GM12878 (cell line): ENCODE measurements at regions not wholly inside any gene's neighbourhood (a gene's known extent, or its start where the extent isn't known, plus 50 kb on each side); places are given as distances from the start of the nearest gene placed in this dataset.

Experiments
- ATAC-seq: fragments of 200-7000 bp; cut with Tn5 transposase; 3 replicates; pipeline ENCODE4 v1.9.1; 2020; ENCODE audit warnings: mild to moderate bottlenecking, moderate library complexity
- BruUV-seq: library from RNA; stranded (reverse); fragments of 400-500 nt; replicated peaks from 2 replicates; lab custom pipeline; 2021; lab: Mats Ljungman, UMichigan
- CTCF ChIA-PET: fragments of 300-600 bp; sonication (Branson Sonifier 250); formaldehyde crosslinking; extraction: SDS; loops from one replicate; lab custom pipeline; 2021; ENCODE audit warnings: inconsistent platforms; lab: Yijun Ruan, JAX
- POLR2A ChIA-PET: fragments of 350-600 bp; formaldehyde crosslinking; extraction: SDS; loops from one replicate; lab custom pipeline; 2021; ENCODE audit warnings: inconsistent platforms; lab: Charles Lee
- RAD21 ChIA-PET: fragments of 300-600 bp; sonication (Branson Sonifier 250); formaldehyde crosslinking; loops from one replicate; lab custom pipeline; 2023; ENCODE audit warnings: antibody characterized with exemption; ENCODE audit not compliant: unreplicated experiment; lab: Charles Lee
- SMC1A ChIA-PET: fragments of 300-600 bp; sonication (Branson Sonifier 250); formaldehyde crosslinking; loops from one replicate; lab custom pipeline; 2023; ENCODE audit not compliant: unreplicated experiment, uncharacterized antibody; lab: Charles Lee
- DNase-seq: peaks from one replicate; pipeline ENCODE4 v3.0.0-alpha.2; 2011; ENCODE audit warnings: low read depth, low spot score
- FAIRE-seq: peaks from 3 replicates; lab custom pipeline; 2011; peaks lifted over from hg19 to GRCh38; lab: Jason Lieb, UNC
- H2AFZ ChIP-seq: 2 replicates; pipeline ENCODE4 v1.6.0; 2011; ENCODE audit warnings: low read depth, low read length, control low read depth; ENCODE audit not compliant: control insufficient read depth
- H3K27ac ChIP-seq: 2 replicates; pipeline ENCODE4 v1.5.1; 2011; ENCODE audit warnings: control low read depth; ENCODE audit not compliant: control insufficient read depth, insufficient read depth
- H3K27me3 ChIP-seq, 2 experiments: replicated peaks in 1 of 2; 2 replicates each; pipeline versions ENCODE4 v1.6.0 to v1.6.1; 2011; ENCODE audit warnings: low read length in 1 of 2; ENCODE audit not compliant: control insufficient read depth in 2 of 2, insufficient read depth in 2 of 2
- H3K36me3 ChIP-seq, 2 experiments: 2 replicates each; pipeline ENCODE4 v1.5.1; 2011; ENCODE audit warnings: low read length in 1 of 2; ENCODE audit not compliant: control insufficient read depth in 2 of 2, insufficient read depth in 2 of 2
- H3K4me1 ChIP-seq: 2 replicates; pipeline ENCODE4 v1.6.1; 2011; ENCODE audit warnings: mild to moderate bottlenecking, low read length, moderate library complexity, mixed read lengths; ENCODE audit not compliant: control insufficient read depth, insufficient read depth
- H3K4me2 ChIP-seq: 2 replicates; pipeline ENCODE4 v1.6.0; 2011; ENCODE audit warnings: control low read depth; ENCODE audit not compliant: control insufficient read depth, insufficient read depth
- H3K4me3 ChIP-seq: fragments of 200-600 bp; sonication (generic); 2 replicates; pipeline ENCODE4 v1.5.1; 2016
- H3K79me2 ChIP-seq: 2 replicates; pipeline ENCODE4 v1.6.0; 2011; ENCODE audit warnings: low read length; ENCODE audit not compliant: control insufficient read depth, insufficient read depth
- H3K9ac ChIP-seq: 2 replicates; pipeline ENCODE4 v1.8.0; 2011; ENCODE audit warnings: low read length, control low read depth, mixed read lengths; ENCODE audit not compliant: control insufficient read depth, insufficient read depth
- H3K9me3 ChIP-seq: replicated peaks from 3 replicates; pipeline ENCODE4 v1.5.1; 2011; ENCODE audit warnings: mild to moderate bottlenecking, low read length; ENCODE audit not compliant: control insufficient read depth, insufficient read depth
- H4K20me1 ChIP-seq: 2 replicates; pipeline ENCODE4 v1.6.0; 2011; ENCODE audit not compliant: control insufficient read depth, insufficient read depth
- CTCF ChIP-seq, 3 experiments: IDR thresholded peaks in 2 of 3; conservative IDR thresholded peaks in 1 of 3; 2 replicates each; pipeline ENCODE4 v1.5.1; 2011; ENCODE audit warnings: low read depth in 3 of 3, low read length in 3 of 3, mild to moderate bottlenecking in 3 of 3, control low read depth in 2 of 3, moderate library complexity in 2 of 3, inconsistent platforms in 1 of 3, mixed read lengths in 1 of 3; ENCODE audit not compliant: control insufficient read depth in 2 of 3, insufficient read depth in 1 of 3; ENCODE audit errors: extremely low read depth in 1 of 3
- EED ChIP-seq: sonication (generic); IDR thresholded peaks from 2 replicates; pipeline ENCODE4 v1.6.1; 2016; ENCODE audit warnings: antibody characterized with exemption, low read depth
- NBN ChIP-seq: fragments of 450-650 bp; IDR thresholded peaks from 2 replicates; pipeline ENCODE4 v1.6.1; 2016
- RAD21 ChIP-seq: IDR thresholded peaks from 2 replicates; pipeline ENCODE4 v1.6.1; 2011; ENCODE audit warnings: mild to moderate bottlenecking, low read depth, low read length, moderate library complexity; ENCODE audit not compliant: insufficient read depth
- RAD51 ChIP-seq: fragments of 450-650 bp; IDR thresholded peaks from 2 replicates; pipeline ENCODE4 v1.6.1; 2016; ENCODE audit warnings: moderate library complexity, mild to moderate bottlenecking, inconsistent platforms
- RFX5 ChIP-seq: IDR thresholded peaks from 2 replicates; pipeline ENCODE4 v1.6.1; 2011; ENCODE audit warnings: low read depth, low read length, improper control_type of control experiment
- SMC3 ChIP-seq: IDR thresholded peaks from 2 replicates; pipeline ENCODE4 v1.6.1; 2011; ENCODE audit warnings: low read length, improper control_type of control experiment, borderline replicate concordance
- ZNF622 ChIP-seq: fragments of 450-650 bp; IDR thresholded peaks from 2 replicates; pipeline ENCODE4 v1.6.1; 2017; ENCODE audit warnings: mild to moderate bottlenecking, inconsistent platforms
- WGBS: methylation state at CpG from one replicate; pipeline ENCODE4 v1.1.6; 2016; ENCODE audit warnings: low lambda C conversion rate; ENCODE audit not compliant: insufficient replicate concordance, insufficient coverage; ENCODE audit errors: missing lambda C conversion rate; 5-methylcytosine and 5-hydroxymethylcytosine counted together
- in situ Hi-C: fragments of 300-500 bp; cut with MboI; formaldehyde crosslinking; loops from 9 replicates; pipeline ENCODE4 v1.14.3; 2018; ENCODE audit warnings: mixed read lengths
- intact Hi-C: fragments of 100-400 bp; cut with micrococcal nuclease; formaldehyde crosslinking; loops from one replicate; pipeline ENCODE4 v1.14.2; 2022; ENCODE audit not compliant: unreplicated experiment
- TF ChIP-seq, protein P1 (sequence below): fragments of 450-650 bp; IDR thresholded peaks from 2 replicates; pipeline ENCODE4 v1.6.1; 2017; ENCODE audit warnings: mild to moderate bottlenecking, moderate library complexity

- Histone ChIP-seq H3K36me3 (no peaks in the 10 kb centered on the region), H4K20me1 (no peaks in the 10 kb centered on the region), H3K9ac (no peak overlapping the region), H3K79me2 (no peaks in the 10 kb centered on the region), H3K9me3 (no peaks in the 10 kb centered on the region), H3K27me3 (no peaks in the 10 kb centered on the region), H3K27ac (no peak overlapping the region), H3K4me1 (no peaks in the 10 kb centered on the region), H3K4me2 (no peak overlapping the region), H2AFZ (no peak overlapping the region), H3K4me3 (no peak overlapping the region)
- 43% methylated on average over 2 of the region's 2 CpGs for WGBS
- CTCF ChIA-PET = no interaction called here
- DNase-seq (no peak), FAIRE-seq (no peak), ATAC-seq (no peak)
- in situ Hi-C loops (no loop called here), intact Hi-C loops (loop anchor here (2.0 to 5.0 kb wide), 2 partner anchors 156 to 519 kb away; no protein-coding TSS in a partner anchor)
- BruUV-seq = no TSS peak
- RAD21 ChIA-PET = no interaction called here
- POLR2A ChIA-PET = no interaction called here
- TF ChIP-seq RAD21 (peak; percentile 40; the same call in 1 of the 2 replicates), ZNF622 (no peak), EED (no peak), SMC3 (peak; percentile 26; the same call in 1 of the 2 replicates), CTCF (IDR thresholded peaks at IDR 0.05 in 2 of 3, conservative IDR thresholded peaks at IDR 0.05 in 1 of 3; ENCODE audit: control insufficient read depth in 2 of 3, extremely low read depth in 1 of 3, insufficient read depth in 1 of 3, low read depth in 3 of 3, low read length in 3 of 3) (peak in 1 of 3 experiments; percentile 18; a peak in 1 of 6 replicates), RAD51 (no peak), RFX5 (no peak), NBN (no peak)
- TF ChIP-seq, protein P1, sequence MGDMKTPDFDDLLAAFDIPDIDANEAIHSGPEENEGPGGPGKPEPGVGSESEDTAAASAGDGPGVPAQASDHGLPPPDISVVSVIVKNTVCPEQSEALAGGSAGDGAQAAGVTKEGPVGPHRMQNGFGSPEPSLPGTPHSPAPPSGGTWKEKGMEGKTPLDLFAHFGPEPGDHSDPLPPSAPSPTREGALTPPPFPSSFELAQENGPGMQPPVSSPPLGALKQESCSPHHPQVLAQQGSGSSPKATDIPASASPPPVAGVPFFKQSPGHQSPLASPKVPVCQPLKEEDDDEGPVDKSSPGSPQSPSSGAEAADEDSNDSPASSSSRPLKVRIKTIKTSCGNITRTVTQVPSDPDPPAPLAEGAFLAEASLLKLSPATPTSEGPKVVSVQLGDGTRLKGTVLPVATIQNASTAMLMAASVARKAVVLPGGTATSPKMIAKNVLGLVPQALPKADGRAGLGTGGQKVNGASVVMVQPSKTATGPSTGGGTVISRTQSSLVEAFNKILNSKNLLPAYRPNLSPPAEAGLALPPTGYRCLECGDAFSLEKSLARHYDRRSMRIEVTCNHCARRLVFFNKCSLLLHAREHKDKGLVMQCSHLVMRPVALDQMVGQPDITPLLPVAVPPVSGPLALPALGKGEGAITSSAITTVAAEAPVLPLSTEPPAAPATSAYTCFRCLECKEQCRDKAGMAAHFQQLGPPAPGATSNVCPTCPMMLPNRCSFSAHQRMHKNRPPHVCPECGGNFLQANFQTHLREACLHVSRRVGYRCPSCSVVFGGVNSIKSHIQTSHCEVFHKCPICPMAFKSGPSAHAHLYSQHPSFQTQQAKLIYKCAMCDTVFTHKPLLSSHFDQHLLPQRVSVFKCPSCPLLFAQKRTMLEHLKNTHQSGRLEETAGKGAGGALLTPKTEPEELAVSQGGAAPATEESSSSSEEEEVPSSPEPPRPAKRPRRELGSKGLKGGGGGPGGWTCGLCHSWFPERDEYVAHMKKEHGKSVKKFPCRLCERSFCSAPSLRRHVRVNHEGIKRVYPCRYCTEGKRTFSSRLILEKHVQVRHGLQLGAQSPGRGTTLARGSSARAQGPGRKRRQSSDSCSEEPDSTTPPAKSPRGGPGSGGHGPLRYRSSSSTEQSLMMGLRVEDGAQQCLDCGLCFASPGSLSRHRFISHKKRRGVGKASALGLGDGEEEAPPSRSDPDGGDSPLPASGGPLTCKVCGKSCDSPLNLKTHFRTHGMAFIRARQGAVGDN = no peak
- SMC1A ChIA-PET = interaction anchor here (1.1 to 1.4 kb wide), 2 partner anchors 10 to 13 kb away, joined by 3 read pairs; no protein-coding TSS in a partner anchor
Observed at GRCh38 chr4:54840992-54841768, 183.4 kb downstream of the KIT start.
